Activated CD4-positive, alpha-beta T cell treated with anti-CD3 and anti-CD28 coated beads, Interleukin-2, amount 50 U/mL, for 16 hours (primary cell): ENCODE measurements at regions not wholly inside any gene's neighbourhood (a gene's known extent, or its start where the extent isn't known, plus 50 kb on each side); places are given as distances from the start of the nearest gene placed in this dataset.
"Not testable (repeated sequence)": the region's sequence is repeated elsewhere in the genome, so short reads cannot be mapped to it uniquely, and the experiment has no call there.

Experiments
- DNase-seq: peaks from one replicate; pipeline ENCODE4 v3.0.0-alpha.2; 2020

- DNase-seq, result no peak
These were observed 615.0 kb downstream of the ANKRD7 start for GRCh38 chr7:118839515-118839914.

- no peak for DNase-seq
These were observed 619.0 kb downstream of the ANKRD7 start for GRCh38 chr7:118843456-118843855.

GRCh38 chr7:118844748-118845147, 620.2 kb downstream of the ANKRD7 start:
- DNase-seq, result no peak

DNA sequence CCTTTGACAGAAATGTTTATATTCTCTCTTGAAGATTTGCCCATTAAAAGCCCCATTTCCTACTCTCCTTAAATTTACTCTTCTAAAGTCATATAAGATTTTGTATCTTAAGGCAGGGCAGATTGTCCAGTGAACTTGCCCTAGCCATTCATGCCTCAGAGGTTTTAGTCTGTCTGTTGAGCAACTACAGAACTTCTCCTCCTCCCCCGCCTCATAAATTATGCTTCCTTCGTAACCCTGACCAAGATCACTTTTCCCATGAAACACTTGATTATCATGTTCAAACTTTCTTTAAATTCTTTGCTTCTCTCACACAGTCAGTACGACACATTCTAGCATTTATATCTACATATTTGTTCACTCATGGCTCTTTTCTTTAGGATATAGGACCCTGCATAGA, 621.3 kb downstream of the ANKRD7 start:
- DNase-seq, result no peak

GRCh38 chr7:118846977-118847376, 622.5 kb downstream of the ANKRD7 start:
- no peak for DNase-seq

DNA sequence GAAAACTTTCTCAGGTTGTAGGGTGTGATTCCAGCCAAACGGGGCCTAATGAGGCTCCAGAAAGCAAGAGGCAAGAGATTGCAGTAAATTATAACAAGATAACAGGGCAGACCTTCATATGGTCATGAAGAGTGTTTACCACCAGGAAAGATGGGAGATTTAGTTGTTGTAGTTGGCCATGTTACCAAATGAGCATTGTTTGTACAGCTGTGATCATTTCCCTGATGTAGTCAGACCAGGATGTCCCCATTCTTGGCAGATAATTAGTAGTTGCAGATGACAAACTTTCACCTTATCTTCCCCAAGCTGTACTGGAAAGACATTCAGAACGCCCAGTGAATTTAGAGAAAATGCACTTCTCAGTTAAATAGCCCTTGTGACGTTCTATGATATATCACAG, 630.8 kb downstream of the ANKRD7 start:
- DNase-seq, result no peak

DNA sequence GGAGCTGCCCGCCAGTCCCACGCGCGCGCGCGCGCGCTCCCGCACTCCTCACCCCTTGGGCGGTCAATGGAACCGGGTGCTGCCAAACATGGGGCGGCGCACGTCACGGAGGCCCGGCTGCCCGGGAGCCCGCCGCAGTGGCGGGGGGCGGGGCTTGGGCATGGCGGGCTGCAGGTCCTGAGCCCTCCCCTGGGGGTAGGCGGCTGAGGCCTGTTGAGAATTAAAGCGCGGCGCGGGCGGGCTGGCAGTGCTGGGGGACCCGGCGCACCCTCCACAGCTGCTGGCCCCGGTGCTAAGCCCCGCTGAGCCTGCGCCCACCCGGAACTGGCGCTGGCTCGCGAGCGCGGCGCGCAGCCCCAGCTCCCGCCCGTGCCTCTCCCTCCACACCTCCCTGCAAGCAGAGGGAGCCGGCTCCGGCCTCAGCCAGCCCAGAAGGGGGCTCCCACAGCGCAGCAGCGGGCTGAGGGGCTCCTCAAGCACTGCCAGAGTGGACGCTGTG, 634.2 kb downstream of the ANKRD7 start:
- no peak for DNase-seq

- no peak for DNase-seq
These were observed 637.1 kb downstream of the ANKRD7 start for GRCh38 chr7:118861581-118861980.

- no peak for DNase-seq
These were observed 638.2 kb downstream of the ANKRD7 start for GRCh38 chr7:118862740-118863139.

DNA sequence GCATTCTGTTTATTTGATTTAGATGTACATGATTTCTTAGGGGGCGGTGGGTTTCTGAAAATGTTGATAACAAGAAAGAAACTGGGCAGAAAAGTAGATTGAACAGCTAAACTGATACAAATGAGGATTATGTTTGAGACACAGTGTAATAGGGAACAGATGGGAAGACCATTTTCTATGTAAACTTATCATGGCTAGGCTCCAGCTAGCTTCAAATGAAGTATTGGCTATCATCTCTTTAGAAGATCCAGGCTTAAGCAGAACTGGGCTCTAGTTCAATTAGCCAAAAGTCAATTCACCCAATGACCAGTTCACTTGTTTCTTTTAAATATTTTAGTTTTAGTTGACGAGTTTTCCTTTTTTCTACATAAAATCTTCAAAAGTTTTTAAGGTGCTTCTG, 639.5 kb downstream of the ANKRD7 start:
- no peak for DNase-seq

DNA sequence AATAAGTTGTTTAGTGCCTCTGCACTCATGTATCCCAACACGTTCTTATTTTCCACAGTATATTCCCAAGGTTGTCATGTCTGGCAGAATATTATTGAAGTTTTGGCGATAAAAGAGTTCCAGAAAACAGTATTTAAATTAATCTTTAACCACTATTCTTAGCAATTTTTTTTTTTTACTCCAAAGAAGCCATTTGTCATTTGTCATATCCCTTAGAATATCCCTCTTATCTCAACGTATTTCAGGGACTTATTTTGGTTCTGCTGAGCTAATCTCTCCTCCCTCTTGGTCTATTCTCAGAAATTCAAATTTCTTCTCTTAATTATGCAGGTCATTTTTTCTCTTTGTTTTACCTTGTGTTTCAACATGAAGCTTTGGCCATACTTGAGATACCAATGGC, 643.4 kb downstream of the ANKRD7 start:
- no peak for DNase-seq

DNA sequence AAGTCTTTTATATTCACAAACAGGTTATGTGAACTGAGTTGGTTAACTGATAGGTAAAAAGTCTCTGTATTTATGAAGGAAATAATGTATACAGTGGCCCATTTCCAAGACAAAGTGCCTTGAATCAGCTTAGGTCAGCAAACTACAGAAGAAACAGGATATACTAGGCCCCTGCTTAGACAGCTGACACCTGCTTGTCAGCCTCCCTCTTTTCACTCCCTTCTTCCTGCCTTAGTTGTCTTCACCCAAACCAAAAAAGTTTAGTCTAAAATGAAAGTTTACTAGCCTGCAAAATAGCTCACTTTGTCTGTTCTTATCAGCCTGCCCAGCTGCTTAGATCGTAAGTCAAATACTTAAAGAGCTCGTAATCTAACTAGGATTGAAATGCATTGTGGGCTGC, 644.6 kb downstream of the ANKRD7 start:
- DNase-seq, result not testable (repeated sequence)

GRCh38 chr7:118870187-118870586, 645.7 kb downstream of the ANKRD7 start:
- DNase-seq, result no peak

DNA sequence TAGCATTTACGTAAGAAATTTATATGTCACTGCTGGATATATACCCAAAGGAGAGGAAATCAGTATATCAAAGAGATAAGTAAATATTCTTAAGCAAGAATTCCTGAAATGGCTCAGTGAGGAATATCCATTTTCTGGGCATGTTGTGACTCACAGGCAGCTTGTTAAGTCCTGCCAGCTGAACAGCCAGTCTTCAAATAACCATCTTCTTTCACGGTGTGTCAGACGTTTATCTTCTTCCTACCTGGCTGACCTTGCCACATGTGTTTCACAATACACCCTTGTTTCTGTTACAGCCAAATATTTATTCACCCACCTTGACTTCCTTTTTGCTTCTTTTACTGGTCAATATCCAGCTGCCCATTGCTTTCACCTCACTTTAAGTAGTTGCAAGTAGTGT, 648.1 kb downstream of the ANKRD7 start:
- no peak for DNase-seq

DNA sequence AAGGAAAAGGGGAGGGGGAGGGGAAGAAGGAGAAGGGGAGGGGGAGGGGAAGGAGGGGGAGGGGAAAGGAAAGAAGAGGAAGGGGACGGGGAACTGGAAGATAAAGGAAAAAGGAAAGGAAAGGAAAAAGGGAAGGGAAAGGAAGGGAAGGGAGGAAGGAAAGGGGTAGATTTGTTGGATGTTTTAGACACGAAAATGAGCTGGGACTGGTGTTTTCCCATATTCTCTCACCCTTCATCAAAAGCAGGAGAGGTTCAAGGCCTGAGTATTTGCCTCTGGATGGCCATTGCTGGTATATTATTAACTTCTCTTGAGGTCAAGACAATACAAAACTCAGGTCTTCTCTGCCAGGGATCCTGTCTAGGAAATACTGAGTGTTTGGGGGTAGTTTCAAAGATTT, 652.7 kb downstream of the ANKRD7 start:
- DNase-seq, result no peak

- DNase-seq, result no peak
These were observed 653.8 kb downstream of the ANKRD7 start for GRCh38 chr7:118878336-118878735.

- no peak for DNase-seq
These were observed 673.8 kb downstream of the ANKRD7 start for GRCh38 chr7:118898284-118898683.

DNA sequence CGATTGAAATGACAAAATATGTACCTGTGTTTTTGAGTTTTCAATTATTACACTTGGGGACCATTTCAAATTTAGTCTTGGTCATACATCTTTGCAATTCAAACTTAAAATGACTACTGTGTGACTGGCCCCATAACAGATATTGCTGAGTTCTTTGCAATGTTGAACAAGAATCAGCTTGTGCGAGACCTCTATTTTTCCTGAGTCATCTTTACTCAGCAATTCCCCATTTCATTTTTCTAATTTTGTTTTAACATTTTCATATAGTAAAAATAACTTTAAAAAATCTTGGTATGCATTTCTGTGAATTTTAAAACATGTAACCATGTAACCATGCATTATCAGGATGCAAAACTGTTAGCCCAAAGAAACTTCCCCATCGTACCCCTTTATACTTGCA, 678.1 kb downstream of the ANKRD7 start:
- no peak for DNase-seq

DNA sequence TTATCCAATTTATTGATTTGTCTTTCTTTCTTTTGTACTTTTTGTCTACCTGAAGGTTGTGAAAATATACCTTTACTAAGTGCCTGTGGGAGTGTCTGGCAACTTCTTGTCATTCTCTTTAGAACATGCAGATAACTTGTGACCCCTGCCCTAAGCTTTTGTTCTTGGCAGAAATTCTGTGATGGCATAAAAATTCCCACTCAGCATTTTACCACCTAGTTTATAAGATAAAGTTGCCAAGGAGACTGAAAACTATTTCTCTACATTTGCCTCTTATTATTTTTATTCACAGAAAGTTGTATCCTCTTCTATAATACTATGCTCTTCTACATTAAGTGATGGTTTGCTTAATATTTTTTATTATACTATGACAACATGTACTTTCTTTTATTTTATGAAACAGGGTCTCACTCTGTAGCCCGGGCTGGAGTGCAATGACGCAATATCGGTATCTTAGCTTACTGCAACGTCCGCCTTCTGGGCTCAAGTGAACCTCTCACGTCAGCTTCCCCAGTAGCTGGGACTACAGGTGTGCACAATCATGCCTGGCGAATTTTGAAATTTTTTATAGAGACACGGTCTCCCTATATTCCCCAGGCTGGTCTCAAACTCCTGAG, 683.5 kb downstream of the ANKRD7 start:
- DNase-seq, result no peak

GRCh38 chr7:118916120-118916519, 691.6 kb downstream of the ANKRD7 start:
- DNase-seq, result not testable (repeated sequence)

- no peak for DNase-seq
These were observed 694.1 kb downstream of the ANKRD7 start for GRCh38 chr7:118918556-118918955.

GRCh38 chr7:118938845-118939244, 714.3 kb downstream of the ANKRD7 start:
- DNase-seq, result no peak

GRCh38 chr7:118944271-118944670, 719.8 kb downstream of the ANKRD7 start:
- no peak for DNase-seq

GRCh38 chr7:118945911-118946682, 721.6 kb downstream of the ANKRD7 start:
- DNase-seq, result no peak

DNA sequence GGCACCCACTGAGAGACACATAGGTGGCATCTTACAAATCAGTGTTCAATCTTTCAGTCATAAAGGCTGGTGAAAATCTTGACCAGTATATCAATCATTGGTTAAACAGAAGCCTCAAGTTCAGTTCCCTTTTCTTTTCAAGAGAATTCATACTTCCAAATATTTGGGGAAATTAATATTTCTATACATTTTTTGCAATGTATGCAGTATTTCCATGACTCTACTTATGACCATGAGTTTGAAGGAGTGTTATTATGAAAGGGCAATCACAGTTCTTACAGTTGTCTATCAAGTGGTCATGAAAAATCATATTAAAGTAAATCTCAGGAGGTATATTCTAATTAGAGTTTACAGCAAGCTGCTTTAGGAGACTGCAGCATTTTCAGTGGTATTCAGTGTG, 724.0 kb downstream of the ANKRD7 start:
- DNase-seq, result no peak
